C4-2B (cell line): ENCODE measurements at regions not wholly inside any gene's neighbourhood (a gene's known extent, or its start where the extent isn't known, plus 50 kb on each side); places are given as distances from the start of the nearest gene placed in this dataset.

Experiments
- ZFX ChIP-seq: fragments of 450-650 bp; IDR thresholded peaks from 2 replicates; pipeline ENCODE4 v1.6.1; 2017
- TF ChIP-seq, protein P1 (sequence below): fragments of 450-650 bp; conservative IDR thresholded peaks from 2 replicates; pipeline ENCODE4 v1.5.1; 2017; ENCODE audit warnings: mild to moderate bottlenecking

DNA sequence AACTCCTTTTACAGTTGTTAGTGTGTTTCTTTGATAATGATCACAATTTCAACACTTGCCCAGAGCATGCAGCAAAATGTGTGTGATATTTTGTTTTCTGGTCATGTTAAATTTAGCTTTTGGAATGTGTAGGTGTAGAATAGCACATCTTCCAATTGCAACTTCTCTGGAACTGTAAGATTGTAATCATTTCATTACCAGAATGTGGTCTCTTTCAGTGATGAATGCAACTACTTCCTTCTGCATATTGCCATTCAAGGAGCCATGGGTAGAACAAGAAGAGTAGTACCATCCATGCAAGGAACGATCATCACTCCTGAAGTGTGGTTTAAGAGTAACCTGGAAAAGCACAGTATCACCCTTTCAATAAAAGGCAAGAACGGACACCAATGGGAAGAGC, 548.8 kb upstream of the ZNF804A start:
- TF ChIP-seq, protein P1, sequence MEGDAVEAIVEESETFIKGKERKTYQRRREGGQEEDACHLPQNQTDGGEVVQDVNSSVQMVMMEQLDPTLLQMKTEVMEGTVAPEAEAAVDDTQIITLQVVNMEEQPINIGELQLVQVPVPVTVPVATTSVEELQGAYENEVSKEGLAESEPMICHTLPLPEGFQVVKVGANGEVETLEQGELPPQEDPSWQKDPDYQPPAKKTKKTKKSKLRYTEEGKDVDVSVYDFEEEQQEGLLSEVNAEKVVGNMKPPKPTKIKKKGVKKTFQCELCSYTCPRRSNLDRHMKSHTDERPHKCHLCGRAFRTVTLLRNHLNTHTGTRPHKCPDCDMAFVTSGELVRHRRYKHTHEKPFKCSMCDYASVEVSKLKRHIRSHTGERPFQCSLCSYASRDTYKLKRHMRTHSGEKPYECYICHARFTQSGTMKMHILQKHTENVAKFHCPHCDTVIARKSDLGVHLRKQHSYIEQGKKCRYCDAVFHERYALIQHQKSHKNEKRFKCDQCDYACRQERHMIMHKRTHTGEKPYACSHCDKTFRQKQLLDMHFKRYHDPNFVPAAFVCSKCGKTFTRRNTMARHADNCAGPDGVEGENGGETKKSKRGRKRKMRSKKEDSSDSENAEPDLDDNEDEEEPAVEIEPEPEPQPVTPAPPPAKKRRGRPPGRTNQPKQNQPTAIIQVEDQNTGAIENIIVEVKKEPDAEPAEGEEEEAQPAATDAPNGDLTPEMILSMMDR = no peak
- no peak for TF ChIP-seq ZFX
